ENCODE measurements at regions not wholly inside any gene's neighbourhood (a gene's known extent, or its start where the extent isn't known, plus 50 kb on each side); places are given as distances from the start of the nearest gene placed in this dataset.

DNA sequence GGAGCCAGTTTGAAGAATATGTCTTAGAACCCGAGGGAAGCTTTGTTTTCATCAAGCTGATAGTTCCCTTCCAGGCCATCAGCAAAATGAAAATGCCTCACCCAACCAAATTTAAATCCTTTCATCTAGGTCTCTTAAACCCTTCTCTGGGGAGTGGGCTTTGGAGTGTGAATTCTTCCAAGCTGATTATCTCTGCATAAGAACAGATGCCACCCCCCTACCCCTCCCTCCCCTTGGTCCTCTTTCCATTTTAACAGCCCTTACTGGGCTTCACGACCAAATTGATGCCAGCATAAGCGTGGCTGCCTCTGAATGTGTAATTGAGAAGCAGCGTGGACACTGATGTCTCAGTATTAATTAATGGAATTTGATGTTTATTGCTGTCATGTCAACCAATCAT is 509.7 kb upstream of the CLINT1 start:
- intact Hi-C loops (cut with DNase I; ENCODE audit: low total_unique reads), result no loop called here
- Histone ChIP-seq H3K4me3 (no peak overlapping the region), H3K36me3 (no peaks in the 10 kb centered on the region), H3K27me3 (no peaks in the 10 kb centered on the region), H3K27ac (no peak overlapping the region), H3K4me1 (no peaks in the 10 kb centered on the region), H3K9me3 (no peaks in the 10 kb centered on the region)
- 74 to 82% (median 77%) methylated on average over 4 of the region's 4 CpGs for WGBS, 5 donors
- no peak for DNase-seq
- no peak for TF ChIP-seq POLR2A (IDR thresholded peaks at IDR 0.05)
- TF ChIP-seq, protein P1, sequence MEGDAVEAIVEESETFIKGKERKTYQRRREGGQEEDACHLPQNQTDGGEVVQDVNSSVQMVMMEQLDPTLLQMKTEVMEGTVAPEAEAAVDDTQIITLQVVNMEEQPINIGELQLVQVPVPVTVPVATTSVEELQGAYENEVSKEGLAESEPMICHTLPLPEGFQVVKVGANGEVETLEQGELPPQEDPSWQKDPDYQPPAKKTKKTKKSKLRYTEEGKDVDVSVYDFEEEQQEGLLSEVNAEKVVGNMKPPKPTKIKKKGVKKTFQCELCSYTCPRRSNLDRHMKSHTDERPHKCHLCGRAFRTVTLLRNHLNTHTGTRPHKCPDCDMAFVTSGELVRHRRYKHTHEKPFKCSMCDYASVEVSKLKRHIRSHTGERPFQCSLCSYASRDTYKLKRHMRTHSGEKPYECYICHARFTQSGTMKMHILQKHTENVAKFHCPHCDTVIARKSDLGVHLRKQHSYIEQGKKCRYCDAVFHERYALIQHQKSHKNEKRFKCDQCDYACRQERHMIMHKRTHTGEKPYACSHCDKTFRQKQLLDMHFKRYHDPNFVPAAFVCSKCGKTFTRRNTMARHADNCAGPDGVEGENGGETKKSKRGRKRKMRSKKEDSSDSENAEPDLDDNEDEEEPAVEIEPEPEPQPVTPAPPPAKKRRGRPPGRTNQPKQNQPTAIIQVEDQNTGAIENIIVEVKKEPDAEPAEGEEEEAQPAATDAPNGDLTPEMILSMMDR (IDR thresholded peaks at IDR 0.05), result no peak
- TF ChIP-seq POLR2AphosphoS5 (IDR thresholded peaks at IDR 0.05), result no peak
- TF ChIP-seq EP300 (IDR thresholded peaks at IDR 0.05), result no peak

DNA sequence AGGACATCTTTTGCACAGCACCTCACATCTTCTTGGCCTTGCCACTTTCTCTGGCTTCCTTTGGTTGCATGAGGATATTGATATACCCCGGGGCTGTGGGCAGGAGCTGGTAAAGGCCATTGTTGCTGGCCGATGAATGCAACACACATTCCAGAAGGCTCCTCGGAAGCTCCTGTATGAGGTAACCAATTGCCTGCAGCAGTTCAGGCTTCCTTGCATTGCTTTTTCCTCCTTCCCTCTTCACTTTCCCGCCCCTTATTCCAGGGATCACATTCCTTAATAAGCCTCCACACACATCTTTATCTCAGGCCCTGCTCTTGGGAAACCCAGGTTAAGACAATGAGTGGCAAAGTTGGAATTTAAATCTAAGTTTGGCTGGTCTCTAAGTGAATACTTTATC is 505.4 kb upstream of the CLINT1 start:
- Histone ChIP-seq H3K27me3 (no peaks in the 10 kb centered on the region), H3K4me1 (no peaks in the 10 kb centered on the region), H3K27ac (no peak overlapping the region), H3K4me3 (no peak overlapping the region), H3K36me3 (no peaks in the 10 kb centered on the region), H3K9me3 (no peaks in the 10 kb centered on the region)
- intact Hi-C loops (cut with DNase I; ENCODE audit: low total_unique reads), result no loop called here
- no peak for DNase-seq
- TF ChIP-seq EP300 (IDR thresholded peaks at IDR 0.05) (no peak), POLR2AphosphoS5 (IDR thresholded peaks at IDR 0.05) (no peak), POLR2A (IDR thresholded peaks at IDR 0.05) (no peak)
- TF ChIP-seq, protein P1 (IDR thresholded peaks at IDR 0.05), result no peak
- 60 to 84% (median 71%) methylated on average over 4 of the region's 4 CpGs for WGBS, 5 donors

DNA sequence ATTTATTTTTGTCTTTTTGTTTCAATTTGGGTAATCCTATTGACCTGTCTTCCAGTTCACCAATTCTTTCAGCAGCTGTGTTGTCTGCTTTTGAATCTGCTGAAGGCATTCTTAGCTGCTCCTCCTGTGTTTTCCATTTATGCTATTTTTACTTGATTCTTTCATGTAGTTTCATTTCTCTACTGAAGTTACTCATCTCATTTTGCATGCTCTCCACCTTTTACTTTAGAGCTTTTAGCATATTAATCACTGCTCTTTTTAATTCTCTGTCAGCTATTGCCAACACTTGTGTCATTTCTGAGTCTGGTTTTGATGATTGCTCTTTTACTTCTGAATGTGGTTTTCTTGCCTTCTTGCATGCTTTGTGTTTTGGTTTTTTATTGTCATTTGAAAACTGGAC is 496.0 kb upstream of the CLINT1 start:
- Histone ChIP-seq H3K4me3 (no peak overlapping the region), H3K9me3 (no peaks in the 10 kb centered on the region), H3K4me1 (no peaks in the 10 kb centered on the region), H3K27ac (no peak overlapping the region), H3K27me3 (no peaks in the 10 kb centered on the region), H3K36me3 (no peaks in the 10 kb centered on the region)
- TF ChIP-seq, protein P1 (IDR thresholded peaks at IDR 0.05), result no peak
- TF ChIP-seq POLR2A (IDR thresholded peaks at IDR 0.05) (no peak), POLR2AphosphoS5 (IDR thresholded peaks at IDR 0.05) (no peak), EP300 (IDR thresholded peaks at IDR 0.05) (no peak)
- intact Hi-C loops (cut with DNase I; ENCODE audit: low total_unique reads), result no loop called here
- DNase-seq, result no peak

DNA sequence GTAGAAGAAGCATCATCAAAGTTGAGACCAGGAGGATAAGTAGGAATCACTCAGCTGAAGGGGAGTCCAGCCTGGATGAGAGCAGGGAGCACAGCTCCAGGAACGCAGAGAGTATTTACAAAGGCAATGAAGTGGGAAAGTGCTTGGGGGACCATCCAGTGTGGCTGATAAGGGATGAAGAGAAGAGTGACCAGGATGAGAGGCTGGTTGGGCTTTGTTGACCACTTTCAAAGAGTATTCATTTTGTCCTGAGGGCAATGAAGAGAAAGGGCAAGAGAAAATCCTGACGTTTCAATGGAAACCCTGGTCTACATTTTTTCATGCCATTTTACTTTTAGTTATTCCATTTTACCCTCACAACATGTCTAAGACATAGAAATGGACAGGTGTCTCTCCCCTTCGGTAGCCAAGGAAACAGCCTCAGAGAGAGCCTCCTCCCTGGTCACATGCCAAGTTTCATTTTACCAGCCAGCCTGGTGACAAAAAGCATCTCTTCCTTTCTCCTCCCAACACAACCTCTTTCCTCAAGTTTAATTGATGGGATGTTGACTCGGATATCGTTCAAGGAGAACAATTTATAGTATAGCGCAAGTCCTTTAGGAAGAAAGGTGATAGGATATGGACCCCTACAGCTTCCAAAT is 492.7 kb upstream of the CLINT1 start:
- H3K36me3 ChIP-seq, result no peaks in the 10 kb centered on the region
- no peaks in the 10 kb centered on the region for H3K27me3 ChIP-seq
- no peak overlapping the region for H3K27ac ChIP-seq
- no peak for DNase-seq
- TF ChIP-seq, protein P1 (IDR thresholded peaks at IDR 0.05), result no peak
- no peak for TF ChIP-seq POLR2AphosphoS5 (IDR thresholded peaks at IDR 0.05)
- H3K4me3 ChIP-seq, result no peak overlapping the region
- intact Hi-C loops (cut with DNase I; ENCODE audit: low total_unique reads), result no loop called here
- H3K9me3 ChIP-seq, result no peaks in the 10 kb centered on the region
- H3K4me1 ChIP-seq, result no peaks in the 10 kb centered on the region
- 83 to 90% (median 86%) methylated on average over 6 of the region's 6 CpGs for WGBS, 5 donors
